ENCODE measurements at regions not wholly inside any gene's neighbourhood (a gene's known extent, or its start where the extent isn't known, plus 50 kb on each side); places are given as distances from the start of the nearest gene placed in this dataset.

GRCh38 chr4:111689214-111689613 lies 456.0 kb upstream of the FAM241A start:
- no peak for DNase-seq

DNA sequence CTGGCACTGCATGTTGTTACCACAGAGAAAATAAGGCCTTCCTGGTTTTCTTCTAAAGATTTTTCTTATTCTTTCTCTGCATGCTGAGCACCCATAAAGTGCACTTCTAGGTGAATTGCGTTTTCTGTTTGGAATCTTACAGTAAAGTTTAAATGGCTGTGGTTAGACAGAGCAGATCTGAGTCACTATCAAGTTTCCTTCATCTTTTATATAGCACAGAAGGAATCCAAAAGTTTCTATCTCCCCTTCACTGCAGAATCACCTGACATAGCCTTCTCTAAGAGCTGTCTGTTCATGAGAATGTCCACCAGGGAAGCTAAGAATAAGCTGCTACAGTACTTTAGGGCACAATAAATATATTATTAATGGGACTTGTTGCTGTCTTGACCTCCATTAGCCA lies 455.5 kb upstream of the FAM241A start:
- no peak for DNase-seq

GRCh38 chr4:111693758-111694157 lies 451.5 kb upstream of the FAM241A start:
- DNase-seq = no peak

GRCh38 chr4:111695677-111696076 lies 449.6 kb upstream of the FAM241A start:
- DNase-seq = no peak

GRCh38 chr4:111696505-111696904 lies 448.7 kb upstream of the FAM241A start:
- no peak for DNase-seq

DNA sequence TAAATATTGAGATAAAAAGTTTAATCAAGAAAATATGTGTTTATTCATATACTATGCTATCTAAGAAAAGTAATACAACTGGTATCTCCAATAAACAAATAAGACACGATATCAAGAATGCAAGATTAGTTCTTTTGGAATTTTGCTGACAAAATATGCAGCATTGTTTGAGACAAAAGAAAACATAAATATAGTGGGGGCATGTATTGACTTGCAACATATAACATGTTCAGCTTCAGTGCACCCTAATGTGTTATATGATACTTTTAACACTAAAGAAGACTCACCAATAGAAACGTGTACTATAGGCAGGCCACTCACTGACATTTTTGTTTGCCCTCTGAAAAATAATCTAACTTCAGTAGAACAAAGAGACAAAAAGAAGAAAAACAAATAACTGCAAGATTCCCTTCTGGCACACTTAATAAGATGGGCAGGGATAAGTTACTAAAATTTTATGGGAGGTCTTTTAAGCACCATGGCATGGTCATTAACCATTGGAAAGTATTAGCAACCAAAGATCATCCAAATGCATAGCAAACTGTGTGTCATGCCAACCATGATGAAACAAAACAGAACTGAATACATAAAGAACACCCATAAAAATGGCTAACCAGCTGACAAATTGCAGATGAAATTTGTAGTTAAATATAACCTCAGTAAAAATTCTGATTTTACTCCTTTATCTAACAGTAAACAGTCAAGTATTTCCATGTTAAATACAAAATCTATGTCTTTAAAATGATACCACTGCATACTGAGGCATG lies 447.9 kb upstream of the FAM241A start:
- no peak for DNase-seq

GRCh38 chr4:111698361-111698760 lies 446.9 kb upstream of the FAM241A start:
- DNase-seq = no peak

- no peak for DNase-seq
Measured at GRCh38 chr4:111699165-111699564, 446.1 kb upstream of the FAM241A start.

GRCh38 chr4:111701102-111701501 lies 444.2 kb upstream of the FAM241A start:
- no peak for DNase-seq

DNA sequence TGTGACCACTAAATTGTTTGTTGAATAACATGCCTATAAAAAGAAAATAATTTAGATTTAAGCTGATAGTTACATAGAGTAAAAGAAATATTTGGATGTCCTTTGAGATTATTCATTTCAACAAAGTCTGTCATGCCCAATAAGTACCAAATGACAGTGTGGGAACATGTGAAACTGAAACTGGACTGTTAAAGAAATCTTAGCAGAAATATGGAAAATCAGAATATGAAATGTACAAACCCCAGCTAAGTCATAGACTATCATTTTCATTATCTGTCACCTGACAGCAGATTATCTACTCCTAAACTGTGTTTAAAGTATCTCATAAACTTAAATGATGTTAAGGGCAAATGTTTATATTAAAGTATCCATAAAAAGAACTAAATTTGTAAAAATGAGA lies 437.8 kb upstream of the FAM241A start:
- DNase-seq = no peak

- DNase-seq = no peak
Measured at GRCh38 chr4:111712093-111712677, 433.1 kb upstream of the FAM241A start.

DNA sequence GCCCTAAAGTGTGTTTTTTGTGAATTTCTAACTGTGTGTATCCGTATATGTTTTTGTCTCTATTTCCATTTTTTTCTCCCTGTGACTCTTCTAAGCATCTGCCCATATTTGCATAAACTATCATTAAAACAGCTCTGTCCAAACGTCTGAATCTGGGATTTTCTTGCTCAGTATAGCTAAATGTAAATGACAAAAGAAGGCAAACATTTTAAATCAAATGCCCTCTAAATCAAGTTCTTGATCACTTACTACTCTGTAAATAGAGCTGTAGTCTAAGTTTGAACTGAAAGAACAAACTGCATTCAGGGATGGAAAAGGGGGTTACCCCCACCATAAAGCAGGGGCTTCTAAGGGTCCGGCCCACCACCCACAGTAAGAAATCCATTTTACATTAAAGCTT lies 432.0 kb upstream of the FAM241A start:
- no peak for DNase-seq

GRCh38 chr4:111717921-111718320 lies 427.3 kb upstream of the FAM241A start:
- DNase-seq = no peak

- no peak for DNase-seq
Measured at GRCh38 chr4:111718763-111719559, 426.3 kb upstream of the FAM241A start.

- no peak for DNase-seq
Measured at GRCh38 chr4:111720866-111721265, 424.4 kb upstream of the FAM241A start.

- no peak for DNase-seq
Measured at GRCh38 chr4:111722213-111722720, 423.0 kb upstream of the FAM241A start.

GRCh38 chr4:111736516-111736915 lies 408.7 kb upstream of the FAM241A start:
- DNase-seq = no peak

DNA sequence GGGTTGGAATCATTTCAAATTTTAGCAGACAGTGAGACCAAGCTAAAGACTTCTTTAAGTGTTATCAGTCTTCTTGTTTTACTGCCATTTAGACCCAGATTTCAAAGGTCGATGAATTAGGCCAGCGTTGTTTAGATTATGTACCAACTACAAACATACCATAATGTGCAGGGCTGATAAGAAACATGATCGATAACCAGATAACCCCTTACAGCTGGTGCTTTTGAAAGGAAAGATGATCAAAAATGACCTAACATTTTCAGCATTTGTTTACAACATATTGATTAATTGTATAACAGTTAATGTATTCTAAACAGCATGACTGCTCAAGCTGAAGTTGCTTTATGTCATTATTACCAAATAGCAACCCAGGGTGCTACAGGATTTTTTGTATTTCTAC lies 400.4 kb upstream of the FAM241A start:
- no peak for DNase-seq

- no peak for DNase-seq
Measured at GRCh38 chr4:111748157-111748556, 397.1 kb upstream of the FAM241A start.

- no peak for DNase-seq
Measured at GRCh38 chr4:111754003-111754402, 391.3 kb upstream of the FAM241A start.

GRCh38 chr4:111755571-111755970 lies 389.7 kb upstream of the FAM241A start:
- no peak for DNase-seq

- DNase-seq = no peak
Measured at GRCh38 chr4:111761531-111761930, 383.7 kb upstream of the FAM241A start.

- no peak for DNase-seq
Measured at GRCh38 chr4:111770514-111770913, 374.7 kb upstream of the FAM241A start.

DNA sequence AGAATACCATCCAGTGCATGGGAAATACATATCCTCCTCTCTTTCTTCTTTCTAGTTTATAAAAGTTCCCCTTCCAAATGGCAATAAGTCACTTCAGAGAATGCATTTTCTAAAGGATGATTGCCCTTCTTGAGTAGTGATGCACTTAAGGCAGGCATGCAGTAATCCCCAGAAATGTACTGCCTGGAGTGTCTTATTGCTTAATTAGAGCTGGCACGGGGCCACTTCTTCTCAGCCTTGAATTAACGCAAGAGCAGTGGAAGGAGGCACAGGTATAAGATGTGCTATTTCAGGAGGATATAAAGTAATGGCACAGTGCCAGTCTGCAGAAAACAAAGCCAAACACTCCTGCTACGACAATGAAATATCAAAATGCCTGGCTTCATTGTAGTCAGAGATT lies 371.4 kb upstream of the FAM241A start:
- no peak for DNase-seq

All from activated T-cell treated with anti-CD3 and anti-CD28 coated beads for 4 hours (primary cell).